ENCODE measurements at regions not wholly inside any gene's neighbourhood (a gene's known extent, or its start where the extent isn't known, plus 50 kb on each side); places are given as distances from the start of the nearest gene placed in this dataset.

GRCh38 chr12:127358888-127359287, 908.1 kb upstream of the TMEM132C start:
- no peak for DNase-seq

DNA sequence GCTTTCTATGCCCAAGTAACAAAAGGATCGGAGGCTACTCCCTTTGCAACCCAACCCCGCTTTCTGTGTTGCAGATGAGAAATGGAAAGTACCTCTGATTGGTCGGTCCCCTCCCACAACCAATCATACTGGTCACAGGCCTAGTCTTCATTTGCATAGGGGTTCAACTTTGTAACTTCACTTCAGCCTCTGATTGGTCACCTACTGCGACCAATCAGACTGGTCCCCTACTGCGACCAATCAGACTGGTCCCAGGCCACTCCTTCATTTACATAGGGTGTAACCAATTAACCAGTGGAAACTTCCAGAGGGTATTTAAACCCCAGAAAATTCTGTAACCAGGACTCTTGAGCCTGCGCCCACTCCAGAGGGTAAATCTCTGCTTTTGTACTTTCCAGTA, 906.4 kb upstream of the TMEM132C start:
- DNase-seq = no peak

- DNase-seq = no peak
Measured at GRCh38 chr12:127362121-127362520, 904.8 kb upstream of the TMEM132C start.

- DNase-seq = no peak
Measured at GRCh38 chr12:127363392-127363791, 903.6 kb upstream of the TMEM132C start.

GRCh38 chr12:127373559-127373958, 893.4 kb upstream of the TMEM132C start:
- DNase-seq = no peak

DNA sequence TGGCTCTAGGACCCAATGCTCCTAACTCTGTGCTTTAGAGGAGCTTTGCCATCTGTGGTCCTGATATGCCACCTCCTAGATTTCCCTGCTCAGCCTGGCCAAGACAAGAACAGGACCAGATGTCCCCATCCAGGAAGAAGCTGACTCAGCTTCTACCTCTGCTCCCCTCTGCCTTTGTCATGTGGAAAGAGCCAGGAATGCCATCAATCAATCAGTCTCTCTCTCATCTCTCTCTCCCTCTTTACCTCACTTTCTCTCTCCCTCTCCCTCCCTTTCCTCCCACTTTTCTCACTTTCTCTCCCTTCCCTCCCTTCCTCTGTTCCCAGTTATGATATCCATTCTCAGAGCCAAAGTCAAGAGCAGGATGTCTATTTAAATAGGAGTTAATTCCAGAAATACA, 892.5 kb upstream of the TMEM132C start:
- no peak for DNase-seq

DNA sequence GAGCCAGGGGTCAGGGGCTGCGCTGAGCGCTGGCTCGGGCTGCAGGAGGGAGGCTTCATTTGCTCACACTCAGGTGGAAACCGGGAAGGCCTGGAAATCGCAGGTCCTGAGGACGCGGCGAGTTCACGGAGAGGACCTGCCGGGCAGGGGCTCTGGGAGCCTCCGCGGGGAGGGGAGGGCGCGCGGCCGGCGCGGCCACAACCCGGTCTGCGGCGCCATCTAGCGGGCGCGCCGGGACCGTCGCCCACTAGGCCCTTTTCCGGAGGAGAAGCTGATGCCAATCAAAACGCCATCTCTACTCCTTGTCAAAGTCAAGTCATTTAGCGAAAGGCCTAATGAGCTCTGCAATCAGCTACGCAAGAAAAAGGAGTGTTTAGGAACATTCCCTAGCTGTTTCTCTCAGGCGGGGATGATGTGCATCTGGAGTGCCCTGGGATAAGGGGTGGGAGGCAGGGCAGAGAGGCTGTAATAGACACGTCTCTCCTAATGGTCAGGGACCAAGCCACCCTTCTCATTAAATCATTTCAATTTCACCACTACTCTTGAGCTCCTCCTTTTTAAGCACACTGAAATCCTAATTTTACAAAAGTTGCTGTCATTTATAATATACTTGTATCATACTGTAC, 885.8 kb upstream of the TMEM132C start:
- DNase-seq = peak; percentile 52

GRCh38 chr12:127381681-127382080, 885.3 kb upstream of the TMEM132C start:
- no peak for DNase-seq

GRCh38 chr12:127383281-127383680, 883.7 kb upstream of the TMEM132C start:
- DNase-seq = no peak

DNA sequence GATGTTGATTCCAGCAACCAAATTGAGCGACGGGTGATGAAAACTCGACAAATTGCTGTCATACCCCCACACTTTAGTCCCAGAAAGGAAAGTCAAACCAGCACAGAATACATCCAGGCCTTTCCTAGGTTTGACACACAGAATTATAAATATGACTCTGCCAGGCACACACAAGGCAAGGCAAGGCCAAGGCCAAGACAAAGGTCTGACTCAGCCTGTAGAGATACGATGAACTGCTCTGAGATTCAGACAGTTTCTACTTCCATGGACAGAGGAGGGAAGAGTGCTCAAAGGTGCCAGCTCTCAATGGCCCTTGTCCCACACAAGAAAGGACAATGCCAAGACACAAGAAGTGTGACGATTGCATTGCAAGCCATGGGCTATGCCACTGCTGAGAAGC, 880.2 kb upstream of the TMEM132C start:
- no peak for DNase-seq

- no peak for DNase-seq
Measured at GRCh38 chr12:127388985-127389384, 878.0 kb upstream of the TMEM132C start.

GRCh38 chr12:127389923-127390322, 877.0 kb upstream of the TMEM132C start:
- DNase-seq = no peak

DNA sequence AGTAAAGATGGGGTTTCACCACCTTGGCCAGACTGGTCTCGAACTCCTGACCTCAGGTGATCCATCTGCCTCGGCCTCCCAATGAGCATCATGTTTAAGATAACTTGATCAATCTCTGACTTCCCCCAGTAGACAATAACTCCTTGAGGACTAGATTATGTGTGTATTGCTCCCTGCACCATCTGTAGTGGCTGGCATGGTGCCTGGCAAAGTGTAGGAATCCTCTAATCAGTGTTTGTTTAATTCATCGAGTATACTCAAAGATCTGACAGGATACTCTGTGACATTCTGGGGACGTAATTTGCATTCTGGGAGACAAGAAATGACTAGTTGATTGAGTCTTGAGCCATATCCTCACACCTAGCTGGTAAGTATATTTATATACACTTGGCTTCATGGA, 873.5 kb upstream of the TMEM132C start:
- no peak for DNase-seq

GRCh38 chr12:127393896-127394295, 873.1 kb upstream of the TMEM132C start:
- no peak for DNase-seq

- DNase-seq = no peak
Measured at GRCh38 chr12:127396734-127397133, 870.2 kb upstream of the TMEM132C start.

DNA sequence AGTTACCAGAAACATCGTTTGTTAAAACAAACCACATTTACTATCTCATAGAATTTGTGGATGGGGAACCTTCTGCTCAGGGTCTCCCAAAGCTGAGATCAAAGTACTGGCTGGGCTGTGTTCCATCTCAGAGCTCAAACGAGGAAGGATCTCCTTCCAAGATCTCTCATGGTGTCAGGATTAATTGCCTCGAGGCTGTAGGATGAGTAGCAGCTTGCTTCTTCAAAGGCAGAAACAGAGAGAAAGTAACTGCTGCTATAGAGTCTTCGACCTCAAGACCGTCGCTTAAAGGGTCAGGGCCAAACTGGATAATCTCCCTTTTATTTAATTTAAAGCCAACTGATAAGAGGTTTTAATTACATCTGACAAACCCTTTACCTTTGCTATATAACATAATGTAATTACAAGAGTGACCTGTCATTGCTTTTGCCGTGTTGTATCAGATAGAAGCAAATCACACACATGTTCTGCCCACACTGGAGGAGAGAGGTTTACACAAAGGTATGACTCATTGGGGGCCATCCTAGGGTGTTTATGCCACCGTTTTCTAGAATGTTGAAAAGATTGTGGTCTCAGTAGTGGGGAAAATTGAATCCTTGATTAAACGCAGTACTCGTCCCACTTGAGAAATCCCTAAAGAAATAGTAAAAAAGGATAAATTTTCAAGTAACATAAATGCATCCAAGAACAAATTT, 868.8 kb upstream of the TMEM132C start:
- DNase-seq = no peak

GRCh38 chr12:127399451-127399850, 867.5 kb upstream of the TMEM132C start:
- no peak for DNase-seq

DNA sequence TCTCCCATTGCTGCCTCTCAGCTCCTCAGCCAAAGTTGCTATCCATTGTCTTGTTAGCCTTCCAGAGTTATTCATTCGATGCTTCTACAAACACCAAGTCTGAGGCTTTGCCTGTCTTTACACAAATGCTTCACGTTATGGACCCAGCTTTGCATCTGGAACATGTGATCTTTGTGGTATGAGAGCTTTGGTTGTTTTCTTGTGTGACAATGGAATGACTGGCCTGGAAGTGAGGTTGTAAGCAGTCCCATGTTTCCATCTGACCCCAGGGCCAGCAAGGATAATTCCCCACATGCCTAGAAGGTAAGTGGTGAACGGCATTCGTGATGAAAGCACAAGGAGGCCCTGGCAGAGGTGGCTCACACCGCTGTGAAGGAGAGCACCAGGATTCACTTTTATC, 866.7 kb upstream of the TMEM132C start:
- no peak for DNase-seq

DNA sequence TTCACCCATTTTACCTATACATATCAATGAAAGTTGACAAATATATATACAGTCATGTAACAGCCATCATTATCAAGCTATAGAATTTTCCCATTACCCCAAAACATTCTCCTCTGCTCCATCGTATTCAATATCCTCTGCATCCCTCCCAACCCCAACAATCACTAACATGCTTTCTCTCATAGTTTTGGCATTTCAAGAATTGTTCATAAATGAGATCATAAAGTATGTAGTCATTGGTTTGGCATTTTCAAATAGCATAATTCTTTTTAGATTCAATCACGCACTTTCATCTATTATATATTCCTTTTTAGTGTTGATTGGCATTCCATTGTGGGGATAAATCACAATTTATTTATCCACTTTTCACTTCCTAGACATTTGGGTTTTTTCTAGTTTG, 866.0 kb upstream of the TMEM132C start:
- no peak for DNase-seq

DNA sequence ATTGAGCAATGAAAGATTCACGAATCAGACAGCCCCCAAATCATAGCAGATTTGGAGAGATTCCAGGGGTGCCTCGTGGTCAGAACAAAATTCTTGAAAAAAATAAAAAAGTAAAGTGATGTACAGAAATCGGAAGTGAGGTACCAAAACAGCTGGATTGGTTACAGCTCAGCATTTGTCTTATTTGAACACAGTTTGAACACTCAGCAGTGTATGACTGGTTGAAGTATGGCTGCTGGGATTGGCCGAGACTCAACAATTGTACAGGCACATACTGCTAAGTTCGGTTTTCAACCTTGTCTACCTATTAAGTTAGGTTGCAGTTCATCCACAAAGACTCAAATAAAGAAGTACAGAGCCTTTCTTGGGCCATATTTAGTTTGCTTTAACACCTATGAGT, 865.4 kb upstream of the TMEM132C start:
- no peak for DNase-seq

- no peak for DNase-seq
Measured at GRCh38 chr12:127411166-127411915, 855.6 kb upstream of the TMEM132C start.

DNA sequence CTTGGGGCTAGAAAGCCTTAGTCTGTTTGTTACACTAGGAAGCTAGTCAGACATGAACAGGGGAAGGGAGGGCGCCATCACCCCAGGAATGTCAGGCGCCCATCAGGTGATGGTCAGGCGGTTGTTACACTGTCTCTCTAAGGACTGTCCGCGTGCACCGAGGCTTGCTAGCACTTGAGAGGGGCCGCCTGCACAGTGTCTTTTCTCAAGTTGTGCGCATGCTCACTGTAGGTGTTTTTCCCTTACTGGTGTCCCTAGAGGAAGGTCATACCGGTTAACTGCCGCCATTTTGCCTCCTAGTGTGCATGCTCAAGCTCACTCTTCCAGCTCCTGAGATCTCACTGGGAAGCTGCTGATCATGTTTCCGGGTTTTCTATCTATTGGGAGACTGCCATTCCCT, 855.0 kb upstream of the TMEM132C start:
- DNase-seq = no peak

GRCh38 chr12:127412866-127413265, 854.1 kb upstream of the TMEM132C start:
- no peak for DNase-seq

- no peak for DNase-seq
Measured at GRCh38 chr12:127414186-127414585, 852.8 kb upstream of the TMEM132C start.

All from activated CD4-positive, alpha-beta T cell treated with anti-CD3 and anti-CD28 coated beads for 48 hours (primary cell).